A673 (cell line): ENCODE measurements at regions not wholly inside any gene's neighbourhood (a gene's known extent, or its start where the extent isn't known, plus 50 kb on each side); places are given as distances from the start of the nearest gene placed in this dataset.

Experiments
- CTCF ChIP-seq: fragments of 300-800, 200-600 bp; sonication (generic); conservative IDR thresholded peaks from 2 replicates; pipeline ENCODE4 v1.5.1; 2017; ENCODE audit warnings: low read depth, mild to moderate bottlenecking, antibody characterized with exemption, low read length, moderate library complexity, mixed read lengths
- EZH2 ChIP-seq: fragments of 200-600 bp; sonication (generic); IDR thresholded peaks from 2 replicates; pipeline ENCODE4 v1.6.1; 2017; ENCODE audit warnings: borderline replicate concordance, low read depth, mild to moderate bottlenecking, mixed read lengths, antibody characterized with exemption, low read length; ENCODE audit not compliant: poor library complexity, severe bottlenecking

GRCh38 chr9:135332979-135333748 lies 146.4 kb upstream of the PPP1R26 start:
- no peak for TF ChIP-seq CTCF
- TF ChIP-seq EZH2 = no peak
